ENCODE measurements at regions not wholly inside any gene's neighbourhood (a gene's known extent, or its start where the extent isn't known, plus 50 kb on each side); places are given as distances from the start of the nearest gene placed in this dataset.

GRCh38 chr20:39660226-39660625 lies 698.1 kb downstream of the DHX35 start:
- in situ Hi-C loops (cut with HindIII; ENCODE audit: low pct_unique_long_range_greater_than_20kb, low sequenced_read_pairs), result no loop called here
- DNase-seq (ENCODE audit: low read depth, low spot score), result no peak

DNA sequence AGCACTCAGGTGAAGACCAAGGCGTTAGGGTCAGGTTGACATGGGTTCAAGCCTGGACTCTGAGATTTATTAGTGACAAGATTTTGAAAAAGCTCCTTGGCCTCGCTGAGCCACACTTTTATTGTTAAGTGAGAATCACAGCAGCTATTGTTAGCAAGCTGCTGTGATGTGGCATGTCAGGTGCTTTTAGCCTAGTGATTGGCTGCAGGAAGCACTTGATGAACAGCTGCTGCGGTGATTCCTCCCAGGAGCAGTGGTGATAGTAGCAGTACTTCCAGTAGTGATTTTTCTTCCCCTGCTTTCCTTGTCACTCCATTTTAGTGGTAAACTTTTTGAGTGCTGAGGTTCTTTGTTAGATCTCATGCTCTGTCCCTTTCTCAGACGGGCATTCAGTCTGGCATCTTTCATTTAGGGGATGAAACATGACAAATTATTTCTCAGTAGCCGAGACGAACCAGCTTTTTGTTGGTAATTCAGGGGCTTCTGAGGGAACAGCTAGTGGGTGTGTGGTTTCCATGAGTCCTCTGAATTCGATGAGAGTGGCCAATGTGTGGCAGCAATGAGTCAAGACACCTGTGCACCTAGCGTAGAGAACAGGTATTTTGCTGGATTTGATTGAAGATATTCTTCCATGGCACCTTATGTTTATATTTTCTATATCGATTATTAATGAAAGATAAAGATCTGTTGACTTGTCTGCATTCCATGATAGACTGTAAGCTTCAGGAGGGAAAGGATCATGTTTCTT lies 696.7 kb downstream of the DHX35 start:
- in situ Hi-C loops (cut with HindIII; ENCODE audit: low pct_unique_long_range_greater_than_20kb, low sequenced_read_pairs), result no loop called here
- no peak for DNase-seq (ENCODE audit: low read depth, low spot score)

- in situ Hi-C loops (cut with HindIII; ENCODE audit: low pct_unique_long_range_greater_than_20kb, low sequenced_read_pairs), result no loop called here
- no peak for DNase-seq (ENCODE audit: low read depth, low spot score)
Observed at GRCh38 chr20:39654171-39654570, 692.0 kb downstream of the DHX35 start.

GRCh38 chr20:39651645-39652325 lies 689.6 kb downstream of the DHX35 start:
- DNase-seq (ENCODE audit: low read depth, low spot score), result no peak
- in situ Hi-C loops (cut with HindIII; ENCODE audit: low pct_unique_long_range_greater_than_20kb, low sequenced_read_pairs), result no loop called here

GRCh38 chr20:39646874-39647413 lies 684.8 kb downstream of the DHX35 start:
- no peak for DNase-seq (ENCODE audit: low read depth, low spot score)
- in situ Hi-C loops (cut with HindIII; ENCODE audit: low pct_unique_long_range_greater_than_20kb, low sequenced_read_pairs), result no loop called here

DNA sequence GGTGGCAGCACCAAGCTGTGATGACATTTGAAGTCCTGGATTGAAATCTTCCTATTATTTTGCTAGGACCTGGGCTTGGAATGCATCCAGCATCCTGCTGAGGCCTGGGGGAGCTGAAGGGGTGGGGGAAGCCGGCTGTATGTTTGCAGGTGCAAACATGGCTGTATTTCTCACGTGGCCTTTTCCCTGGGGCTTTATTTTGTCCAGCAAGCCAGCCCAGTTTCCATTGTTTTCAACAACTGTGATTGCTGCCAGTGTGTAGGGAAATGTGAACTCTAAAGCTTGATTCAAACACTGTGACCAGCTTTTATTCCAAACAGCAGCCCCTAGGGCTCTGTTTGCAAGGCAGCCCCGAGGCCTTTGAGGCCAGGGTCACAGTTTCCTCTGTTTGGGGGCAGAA lies 683.0 kb downstream of the DHX35 start:
- in situ Hi-C loops (cut with HindIII; ENCODE audit: low pct_unique_long_range_greater_than_20kb, low sequenced_read_pairs), result no loop called here

DNA sequence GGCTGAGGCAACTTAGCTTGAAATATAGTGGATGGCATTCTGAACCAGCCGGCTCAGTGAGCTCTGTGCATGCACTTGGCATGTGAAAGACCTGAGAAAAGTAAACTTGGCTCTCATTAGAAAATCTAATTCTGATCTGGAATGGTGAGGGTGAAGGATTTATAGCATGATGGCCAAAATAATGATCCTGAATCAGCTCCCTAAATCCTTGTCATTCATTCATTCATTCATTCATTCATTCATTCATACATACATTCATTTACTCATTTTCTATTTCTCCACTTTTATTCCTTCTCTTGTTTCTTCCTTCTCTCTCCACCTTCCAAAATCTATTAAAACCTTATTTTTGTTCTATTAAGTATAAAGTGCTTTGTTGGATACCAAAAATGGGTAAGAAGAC lies 681.1 kb downstream of the DHX35 start:
- in situ Hi-C loops (cut with HindIII; ENCODE audit: low pct_unique_long_range_greater_than_20kb, low sequenced_read_pairs), result no loop called here

More for the DNA sequence above, 683.0 kb downstream of the DHX35 start:
- no peak for DNase-seq (ENCODE audit: low read depth, low spot score)

DNA sequence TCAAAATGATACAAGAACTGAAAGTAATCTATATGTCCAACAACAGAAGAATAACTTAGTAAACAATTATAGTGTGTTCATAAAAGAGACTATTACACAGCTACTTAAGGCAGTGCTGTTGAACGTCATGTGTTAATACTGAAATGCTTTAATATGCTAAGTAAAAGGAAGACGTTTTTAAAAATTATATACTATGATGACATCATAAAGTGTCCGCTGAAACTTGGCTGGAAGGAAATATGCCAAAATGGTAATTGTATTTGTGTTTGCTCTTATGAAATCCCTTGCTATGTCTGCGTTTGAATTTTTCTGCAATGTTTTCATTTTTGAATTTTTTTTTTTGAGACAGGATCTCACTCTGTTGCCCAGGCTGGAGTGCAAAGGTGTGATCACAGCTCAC lies 679.3 kb downstream of the DHX35 start:
- in situ Hi-C loops (cut with HindIII; ENCODE audit: low pct_unique_long_range_greater_than_20kb, low sequenced_read_pairs), result no loop called here
- DNase-seq (ENCODE audit: low read depth, low spot score), result no peak

More for the DNA sequence above, 681.1 kb downstream of the DHX35 start:
- DNase-seq (ENCODE audit: low read depth, low spot score), result no peak

DNA sequence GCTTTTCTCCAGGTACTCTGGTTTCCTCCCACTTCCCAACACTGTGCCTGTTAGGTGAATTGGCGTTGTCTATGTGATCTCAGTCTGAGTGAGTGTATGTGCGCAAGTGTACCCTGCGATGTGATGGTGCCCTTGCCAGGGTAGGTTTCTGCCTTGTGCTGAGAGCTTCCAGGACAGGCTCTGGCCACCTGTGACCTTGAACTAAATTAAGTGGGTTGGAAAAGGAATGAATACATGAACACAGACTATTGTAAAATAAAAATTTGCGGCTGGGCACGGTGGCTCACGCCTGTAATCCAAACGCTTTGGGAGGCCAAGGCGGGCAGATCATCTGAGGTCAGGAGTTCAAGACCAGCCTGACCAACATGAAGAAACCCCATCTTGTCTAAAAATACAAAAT lies 678.0 kb downstream of the DHX35 start:
- in situ Hi-C loops (cut with HindIII; ENCODE audit: low pct_unique_long_range_greater_than_20kb, low sequenced_read_pairs), result no loop called here

GRCh38 chr20:39638731-39639130 lies 676.6 kb downstream of the DHX35 start:
- in situ Hi-C loops (cut with HindIII; ENCODE audit: low pct_unique_long_range_greater_than_20kb, low sequenced_read_pairs), result no loop called here
- no peak for DNase-seq (ENCODE audit: low read depth, low spot score)

More for the DNA sequence above, 678.0 kb downstream of the DHX35 start:
- DNase-seq (ENCODE audit: low read depth, low spot score), result no peak

DNA sequence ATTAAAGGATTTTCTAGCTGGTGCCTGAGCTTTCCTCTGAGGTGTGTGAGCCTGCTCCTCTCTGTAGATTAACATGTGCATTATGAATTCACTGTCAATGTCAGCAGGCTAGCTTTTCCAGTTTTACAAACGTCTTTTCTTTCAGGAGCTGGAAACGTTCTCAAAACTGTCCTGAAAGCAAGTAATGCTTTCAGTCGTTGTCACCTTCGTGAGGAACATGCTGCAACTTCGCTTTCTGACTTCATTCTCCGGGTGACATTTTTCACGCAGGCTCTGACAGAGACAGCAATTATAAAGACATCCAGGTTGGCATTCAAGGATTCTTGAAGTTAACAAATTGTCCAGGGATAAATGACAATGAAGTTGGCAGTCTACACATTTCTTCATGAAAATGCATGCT lies 671.5 kb downstream of the DHX35 start:
- in situ Hi-C loops (cut with HindIII; ENCODE audit: low pct_unique_long_range_greater_than_20kb, low sequenced_read_pairs), result no loop called here

DNA sequence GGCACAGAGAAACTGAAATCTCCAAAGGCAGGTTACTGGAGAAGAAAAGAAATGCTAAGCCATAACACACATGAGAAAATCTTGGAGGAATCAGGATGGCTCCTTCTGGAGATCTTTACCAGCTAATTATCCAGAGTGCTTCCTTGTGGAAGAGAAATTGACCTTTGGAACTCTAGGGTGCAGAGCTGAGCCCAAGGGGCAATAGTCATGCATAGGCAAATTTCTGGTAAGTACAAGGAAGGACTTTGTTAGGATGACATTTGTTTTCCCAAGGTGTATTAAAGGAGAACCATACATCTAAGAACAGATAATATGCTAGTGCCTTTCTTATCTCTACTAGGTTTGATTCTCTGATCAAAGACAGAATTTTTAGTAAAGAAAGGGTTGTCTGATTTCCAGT lies 670.6 kb downstream of the DHX35 start:
- no peak for DNase-seq (ENCODE audit: low read depth, low spot score)
- in situ Hi-C loops (cut with HindIII; ENCODE audit: low pct_unique_long_range_greater_than_20kb, low sequenced_read_pairs), result no loop called here

More for the DNA sequence above, 671.5 kb downstream of the DHX35 start:
- no peak for DNase-seq (ENCODE audit: low read depth, low spot score)

- DNase-seq (ENCODE audit: low read depth, low spot score), result no peak
- in situ Hi-C loops (cut with HindIII; ENCODE audit: low pct_unique_long_range_greater_than_20kb, low sequenced_read_pairs), result no loop called here
Observed at GRCh38 chr20:39632176-39632575, 670.0 kb downstream of the DHX35 start.

- in situ Hi-C loops (cut with HindIII; ENCODE audit: low pct_unique_long_range_greater_than_20kb, low sequenced_read_pairs), result no loop called here
- no peak for DNase-seq (ENCODE audit: low read depth, low spot score)
Observed at GRCh38 chr20:39631557-39631956, 669.4 kb downstream of the DHX35 start.

- in situ Hi-C loops (cut with HindIII; ENCODE audit: low pct_unique_long_range_greater_than_20kb, low sequenced_read_pairs), result no loop called here
- no peak for DNase-seq (ENCODE audit: low read depth, low spot score)
Observed at GRCh38 chr20:39630215-39630908, 668.2 kb downstream of the DHX35 start.

GRCh38 chr20:39627765-39628164 lies 665.6 kb downstream of the DHX35 start:
- in situ Hi-C loops (cut with HindIII; ENCODE audit: low pct_unique_long_range_greater_than_20kb, low sequenced_read_pairs), result no loop called here
- no peak for DNase-seq (ENCODE audit: low read depth, low spot score)

GRCh38 chr20:39624316-39624715 lies 662.2 kb downstream of the DHX35 start:
- in situ Hi-C loops (cut with HindIII; ENCODE audit: low pct_unique_long_range_greater_than_20kb, low sequenced_read_pairs), result no loop called here
- no peak for DNase-seq (ENCODE audit: low read depth, low spot score)

GRCh38 chr20:39623584-39624234 lies 661.6 kb downstream of the DHX35 start:
- DNase-seq (ENCODE audit: low read depth, low spot score), result peak; percentile 43
- in situ Hi-C loops (cut with HindIII; ENCODE audit: low pct_unique_long_range_greater_than_20kb, low sequenced_read_pairs), result no loop called here
